Transverse colon (tissue), 4 donors: ENCODE measurements at regions not wholly inside any gene's neighbourhood (a gene's known extent, or its start where the extent isn't known, plus 50 kb on each side); places are given as distances from the start of the nearest gene placed in this dataset.
"Not testable (repeated sequence)": the region's sequence is repeated elsewhere in the genome, so short reads cannot be mapped to it uniquely, and the experiment has no call there.

Experiments
- DNase-seq: peaks from one replicate; pipeline ENCODE4 v3.0.0-alpha.2; 2019
- H3K27ac ChIP-seq, 4 donors: fragments of 200-600 bp; sonication (generic); 2 replicates each; pipeline ENCODE4 v1.5.1; 2016 to 2018; ENCODE audit warnings: inconsistent platforms in 4 of 4
- H3K27me3 ChIP-seq: fragments of 200-600 bp; sonication (generic); 2 replicates; pipeline ENCODE4 v1.5.1; 2017; ENCODE audit warnings: inconsistent platforms
- H3K36me3 ChIP-seq, 4 donors: fragments of 200-600 bp; sonication (generic); 2 replicates each; pipeline ENCODE4 v1.5.1; 2017 to 2019; ENCODE audit warnings: inconsistent platforms in 4 of 4
- H3K4me1 ChIP-seq, 4 donors: fragments of 200-600 bp; sonication (generic); 2 replicates each; pipeline ENCODE4 v1.5.1; 2017 to 2020; ENCODE audit warnings: inconsistent platforms in 4 of 4
- H3K4me3 ChIP-seq, 4 donors: fragments of 200-600 bp; sonication (generic); 1 replicate in 1 of 4; 2 replicates in 3 of 4; pipeline versions ENCODE4 v1.5.1 to v1.6.1; 2017 to 2019; ENCODE audit warnings: inconsistent platforms in 4 of 4
- H3K9me3 ChIP-seq, 2 donors: fragments of 200-600 bp; sonication (generic); 2 replicates each; pipeline ENCODE4 v1.5.1; 2017 to 2019; ENCODE audit warnings: inconsistent platforms in 2 of 2
- EP300 ChIP-seq: sonication (generic); formaldehyde crosslinking; IDR thresholded peaks from one replicate; pipeline ENCODE4 v1.6.1; 2017; ENCODE audit warnings: antibody characterized with exemption, low read depth
- POLR2A ChIP-seq: fragments of 450-650 bp; IDR thresholded peaks from one replicate; pipeline ENCODE4 v1.6.1; 2016; ENCODE audit warnings: antibody characterized with exemption, mild to moderate bottlenecking, moderate library complexity
- POLR2AphosphoS5 ChIP-seq, 3 donors: sonication (generic); formaldehyde crosslinking; IDR thresholded peaks; one replicate each; pipeline ENCODE4 v1.6.1; 2016; ENCODE audit warnings: antibody characterized with exemption in 3 of 3
- WGBS, 2 donors: methylation state at CpG; one replicate each; pipeline ENCODE4 v1.1.5; 2018; ENCODE audit warnings: low coverage in 1 of 2; 5-methylcytosine and 5-hydroxymethylcytosine counted together
- in situ Hi-C, 4 donors: fragments of 200-750 bp; cut with MboI; loops; one replicate each; pipeline versions ENCODE4 v1.15.0 to v1.15.1; 2017; ENCODE audit warnings: low sequenced_read_pairs in 3 of 4, low pct_ligation_motif_present in 1 of 4, low pct_unique_long_range_greater_than_20kb in 1 of 4
- intact Hi-C: fragments of 100-400 bp; cut with DNase I; formaldehyde crosslinking; loops from one replicate; pipeline ENCODE4 v1.15.1; 2023; ENCODE audit warnings: low total_unique reads
- TF ChIP-seq, protein P1 (sequence below), 5 experiments: fragments of 200-600 bp in 3 of 5; fragments of 450-650 bp in 2 of 5; sonication (generic) in 3 of 5; IDR thresholded peaks; 1 replicate in 2 of 5; 2 replicates in 3 of 5; pipeline ENCODE4 v1.5.1; 2016 to 2017; ENCODE audit warnings: antibody characterized with exemption in 5 of 5, inconsistent platforms in 3 of 5, mild to moderate bottlenecking in 2 of 5, moderate library complexity in 1 of 5

DNA sequence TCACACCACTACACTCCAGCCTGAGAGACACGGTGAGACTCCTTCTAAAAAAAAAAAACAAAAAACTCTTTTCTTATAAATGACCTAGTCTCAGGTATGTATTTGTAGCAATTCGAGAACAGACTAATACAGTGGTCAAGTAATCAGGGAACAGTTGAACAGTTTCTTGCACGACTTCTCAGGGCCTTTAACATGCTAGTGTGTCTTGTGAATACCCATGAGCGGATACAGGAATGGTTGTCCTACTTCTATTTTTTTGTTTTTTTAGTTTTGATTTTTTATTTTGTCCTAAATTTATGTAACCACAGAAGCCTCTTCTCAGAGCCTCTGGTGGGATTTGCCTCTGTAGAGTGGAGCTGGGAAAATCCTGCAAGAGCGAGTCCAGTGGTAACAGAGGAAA lies 71.0 kb upstream of the NANOS1 start:
- no peak overlapping the region for H3K27ac ChIP-seq
- no peaks in the 10 kb centered on the region for H3K9me3 ChIP-seq
- no peak for TF ChIP-seq POLR2AphosphoS5 (IDR thresholded peaks at IDR 0.05)
- TF ChIP-seq, protein P1, sequence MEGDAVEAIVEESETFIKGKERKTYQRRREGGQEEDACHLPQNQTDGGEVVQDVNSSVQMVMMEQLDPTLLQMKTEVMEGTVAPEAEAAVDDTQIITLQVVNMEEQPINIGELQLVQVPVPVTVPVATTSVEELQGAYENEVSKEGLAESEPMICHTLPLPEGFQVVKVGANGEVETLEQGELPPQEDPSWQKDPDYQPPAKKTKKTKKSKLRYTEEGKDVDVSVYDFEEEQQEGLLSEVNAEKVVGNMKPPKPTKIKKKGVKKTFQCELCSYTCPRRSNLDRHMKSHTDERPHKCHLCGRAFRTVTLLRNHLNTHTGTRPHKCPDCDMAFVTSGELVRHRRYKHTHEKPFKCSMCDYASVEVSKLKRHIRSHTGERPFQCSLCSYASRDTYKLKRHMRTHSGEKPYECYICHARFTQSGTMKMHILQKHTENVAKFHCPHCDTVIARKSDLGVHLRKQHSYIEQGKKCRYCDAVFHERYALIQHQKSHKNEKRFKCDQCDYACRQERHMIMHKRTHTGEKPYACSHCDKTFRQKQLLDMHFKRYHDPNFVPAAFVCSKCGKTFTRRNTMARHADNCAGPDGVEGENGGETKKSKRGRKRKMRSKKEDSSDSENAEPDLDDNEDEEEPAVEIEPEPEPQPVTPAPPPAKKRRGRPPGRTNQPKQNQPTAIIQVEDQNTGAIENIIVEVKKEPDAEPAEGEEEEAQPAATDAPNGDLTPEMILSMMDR (IDR thresholded peaks at IDR 0.05): no peak
- no peak for TF ChIP-seq EP300
- no peak for TF ChIP-seq POLR2A
- H3K4me1 ChIP-seq: peaks cover 9 to 17% (median 11%) of the 10 kb centered on the region in 4 donors
- H3K27me3 ChIP-seq: no peaks in the 10 kb centered on the region
- in situ Hi-C loops (no loop called here), intact Hi-C loops (no loop called here)
- H3K36me3 ChIP-seq: no peaks in the 10 kb centered on the region
- WGBS, 2 donors: 90 to 92% methylated on average over 4 to 5 of the region's 5 CpGs
- DNase-seq: no peak
- no peak overlapping the region for H3K4me3 ChIP-seq

DNA sequence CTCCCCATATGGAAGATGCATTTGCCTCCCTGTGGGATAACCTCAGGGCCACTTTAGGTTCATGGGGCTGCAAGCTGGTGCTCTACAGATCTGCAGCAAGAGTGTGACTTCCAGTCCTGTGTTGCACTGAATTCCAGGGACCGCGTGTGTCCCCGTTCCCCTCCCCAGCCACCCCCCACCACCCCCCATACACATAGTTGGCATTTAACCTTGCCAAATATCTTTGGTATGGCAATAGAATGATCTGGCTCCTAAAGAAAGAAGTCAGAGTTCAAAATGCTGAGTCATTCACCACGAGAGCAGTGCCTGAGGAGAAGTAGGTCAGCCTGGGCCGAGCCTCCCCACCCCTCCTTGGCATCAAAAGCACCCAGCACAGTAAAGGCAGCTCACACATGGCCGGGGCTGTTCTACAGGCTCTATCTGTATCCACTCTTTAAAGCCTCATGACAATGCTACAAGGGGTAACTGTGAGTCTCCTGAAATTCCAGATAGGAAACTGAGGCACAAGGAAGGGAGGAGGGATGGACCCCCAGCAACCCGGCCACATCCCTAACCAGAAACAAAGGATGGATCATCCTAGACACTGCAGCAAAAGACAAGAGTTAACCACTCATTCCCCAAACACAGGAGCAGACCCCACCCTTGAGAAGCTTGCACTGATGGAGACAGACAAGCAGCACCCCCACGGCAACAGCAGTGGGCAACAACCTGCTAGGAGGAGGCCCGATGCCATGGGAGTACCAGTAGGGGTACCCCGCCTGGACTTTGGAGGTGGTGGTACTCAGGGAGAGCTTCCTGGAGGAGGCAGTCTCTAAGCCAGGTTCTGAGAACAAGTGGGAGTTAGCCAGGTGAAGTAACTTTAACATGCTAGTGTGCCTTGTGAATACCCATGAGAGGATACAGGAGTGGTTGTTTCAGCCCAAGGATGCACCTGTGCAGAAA lies 70.3 kb upstream of the NANOS1 start:
- Histone ChIP-seq H3K4me3 (no peak overlapping the region), H3K4me1 (peaks cover 9 to 17% (median 11%) of the 10 kb centered on the region in 4 donors), H3K27me3 (no peaks in the 10 kb centered on the region), H3K27ac (peak overlapping the region in 2 of 4 donors; percentile 5 to 39), H3K36me3 (no peaks in the 10 kb centered on the region), H3K9me3 (no peaks in the 10 kb centered on the region)
- WGBS, 2 donors: 53 to 100% methylated on average over 1 to 10 of the region's 10 CpGs
- in situ Hi-C loops: no loop called here
- peak in 1 of 3 donors; percentile 20 for TF ChIP-seq POLR2AphosphoS5 (IDR thresholded peaks at IDR 0.05)
- TF ChIP-seq EP300: no peak
- TF ChIP-seq POLR2A: no peak
- peak; percentile 36 for DNase-seq
- intact Hi-C loops: no loop called here

DNA sequence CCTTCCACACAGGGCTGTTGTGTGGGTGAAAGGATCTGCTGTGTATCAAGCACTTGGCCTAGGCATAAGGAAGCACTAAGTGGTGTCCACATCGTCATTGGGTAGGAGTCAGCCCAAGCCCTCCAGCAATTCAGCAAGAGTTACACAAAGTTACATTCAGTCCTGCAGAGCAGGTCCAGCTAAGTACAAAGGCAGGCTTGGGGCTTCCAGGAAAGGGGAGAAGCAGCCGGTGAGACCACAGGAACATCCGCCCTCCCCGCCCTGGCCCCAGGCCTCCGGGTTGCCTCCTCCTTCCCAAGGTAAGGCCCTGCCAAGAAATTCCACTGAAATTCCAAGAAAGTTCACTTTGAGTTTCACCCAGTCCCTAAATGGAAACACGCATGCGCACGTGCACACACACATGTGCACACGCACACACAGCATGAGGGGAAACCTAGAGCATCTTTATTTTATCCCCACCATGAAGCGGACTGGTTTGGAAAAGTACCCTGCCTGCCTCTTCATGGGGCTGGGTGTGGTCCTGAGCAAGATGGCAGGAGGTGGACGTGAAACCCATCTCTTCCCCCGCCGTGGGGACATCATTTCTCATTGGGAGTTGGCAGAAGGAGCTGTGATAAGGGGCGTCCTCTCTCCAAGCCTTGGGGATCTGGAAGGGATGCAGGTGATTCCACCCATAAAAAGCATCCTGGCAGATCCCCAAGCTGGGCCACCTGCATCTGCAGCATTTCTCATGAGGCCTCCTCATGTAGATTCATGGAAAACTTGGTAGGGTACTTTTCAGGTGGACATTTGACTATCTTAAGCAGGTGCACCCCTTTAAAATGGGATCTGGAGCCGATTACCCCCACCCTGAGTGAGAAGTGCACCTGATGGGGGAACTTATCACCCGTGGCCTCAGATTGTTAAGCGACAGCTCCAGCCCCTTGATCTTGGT lies 69.1 kb upstream of the NANOS1 start:
- 20 to 84% methylated on average over 1 to 17 of the region's 17 CpGs for WGBS, 2 donors
- Histone ChIP-seq H3K27ac (peak overlapping the region in 1 of 4 donors; percentile 39), H3K4me3 (no peak overlapping the region), H3K27me3 (no peaks in the 10 kb centered on the region), H3K36me3 (no peaks in the 10 kb centered on the region), H3K4me1 (peaks cover 9 to 17% (median 11%) of the 10 kb centered on the region in 4 donors), H3K9me3 (no peaks in the 10 kb centered on the region)
- in situ Hi-C loops: no loop called here
- intact Hi-C loops: no loop called here
- TF ChIP-seq POLR2AphosphoS5 (IDR thresholded peaks at IDR 0.05) (no peak), POLR2A (no peak), EP300 (no peak)
- TF ChIP-seq, protein P1 (IDR thresholded peaks at IDR 0.05): no peak
- no peak for DNase-seq

DNA sequence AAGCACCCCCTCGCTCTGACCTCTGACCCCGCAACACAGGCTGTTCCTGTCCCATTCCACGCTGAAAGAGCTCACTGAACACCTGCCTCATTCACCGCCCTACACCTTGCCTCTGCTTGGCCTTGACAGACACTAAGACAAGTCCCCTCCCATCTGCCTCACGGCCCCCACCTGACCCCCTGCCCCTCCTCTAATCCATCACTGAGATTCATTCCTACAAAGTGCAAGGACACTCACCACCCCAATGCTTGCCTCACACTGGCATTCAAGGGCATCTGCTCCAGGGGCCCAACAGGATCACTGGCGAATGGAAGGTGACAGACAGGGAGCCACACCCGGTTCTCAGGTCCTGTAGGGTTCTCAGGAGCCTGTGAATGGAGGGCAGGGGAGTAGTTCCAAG lies 68.1 kb upstream of the NANOS1 start:
- WGBS, 2 donors: 63 to 68% methylated on average over 1 to 7 of the region's 7 CpGs

DNA sequence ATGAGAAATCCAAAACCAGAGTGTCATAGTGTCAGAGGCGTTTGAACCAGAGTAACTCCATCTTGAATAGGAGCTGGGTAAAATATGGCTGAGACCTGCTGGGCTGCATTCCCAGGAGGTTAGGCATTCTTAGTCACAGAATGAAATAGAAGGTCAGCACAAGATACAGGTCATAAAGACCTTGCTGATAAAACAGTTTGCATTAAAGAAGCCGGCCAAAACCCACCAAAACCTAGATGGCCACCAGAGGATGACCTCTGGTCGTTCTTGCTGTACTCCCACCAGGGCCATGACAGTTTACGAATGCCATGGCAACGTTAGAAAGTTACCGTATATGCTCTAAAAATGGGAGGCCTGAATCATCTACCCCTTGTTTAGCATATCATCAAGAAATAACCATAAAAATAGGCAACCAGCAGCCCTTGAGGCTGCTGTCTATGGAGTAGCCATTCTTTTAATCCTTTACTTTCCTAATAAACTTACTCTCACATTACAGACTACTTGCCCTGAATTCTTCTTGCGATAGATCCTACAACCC lies 67.1 kb upstream of the NANOS1 start:
- intact Hi-C loops, H3K36me3 ChIP-seq, H3K4me3 ChIP-seq, H3K27me3 ChIP-seq, H3K27ac ChIP-seq, H3K9me3 ChIP-seq, DNase-seq, in situ Hi-C loops: not testable (repeated sequence)
- 65 to 100% methylated on average over 1 to 7 of the region's 7 CpGs for WGBS, 2 donors
- H3K4me1 ChIP-seq: peaks cover 9 to 17% (median 11%) of the 10 kb centered on the region in 4 donors

More for the DNA sequence above, 68.1 kb upstream of the NANOS1 start:
- no peak for DNase-seq
- intact Hi-C loops: no loop called here
- Histone ChIP-seq H3K27me3 (no peaks in the 10 kb centered on the region), H3K9me3 (no peaks in the 10 kb centered on the region), H3K4me3 (no peak overlapping the region), H3K4me1 (peaks cover 9 to 17% (median 11%) of the 10 kb centered on the region in 4 donors), H3K27ac (no peak overlapping the region), H3K36me3 (no peaks in the 10 kb centered on the region)
- in situ Hi-C loops: no loop called here
- TF ChIP-seq, protein P1 (IDR thresholded peaks at IDR 0.05): no peak
- TF ChIP-seq POLR2A (no peak), EP300 (no peak), POLR2AphosphoS5 (IDR thresholded peaks at IDR 0.05) (no peak)
